A549 (cell line): ENCODE measurements at regions not wholly inside any gene's neighbourhood (a gene's known extent, or its start where the extent isn't known, plus 50 kb on each side); places are given as distances from the start of the nearest gene placed in this dataset.

ENCODE experiments used
- ATAC-seq, 2 experiments: fragments of 200-7000 bp in 1 of 2; fragments of >200 bp in 1 of 2; cut with Nextera tagmentation in 1 of 2; cut with Tn5 transposase in 1 of 2; 3 replicates each; pipeline versions ENCODE4 v1.8.0 to v1.9.1; 2018 to 2020; ENCODE audit warnings: mild to moderate bottlenecking in 1 of 2, moderate library complexity in 1 of 2
- CTCF ChIA-PET: fragments of 300-600 bp; sonication (Branson Sonifier 250); formaldehyde crosslinking; extraction: SDS; loops from one replicate; lab custom pipeline; 2021; ENCODE audit warnings: antibody characterized with exemption, inconsistent platforms; lab: Yijun Ruan, JAX
- POLR2A ChIA-PET: fragments of 350-600 bp; formaldehyde crosslinking; extraction: SDS; loops from one replicate; lab custom pipeline; 2021; ENCODE audit warnings: antibody characterized with exemption, inconsistent platforms; lab: Yijun Ruan, JAX
- DNase-seq, 2 experiments: peaks; one replicate each; pipeline versions ENCODE4 v3.0.0 to v3.0.0-alpha.2; 2011 to 2016; ENCODE audit warnings: low read depth in 1 of 2, low spot score in 1 of 2
- FAIRE-seq: peaks from 2 replicates; lab custom pipeline; 2011; peaks lifted over from hg19 to GRCh38; lab: Jason Lieb, UNC
- H3K27ac ChIP-seq, 2 experiments: fragments of >200 bp; sonication (Bioruptor Twin); formaldehyde crosslinking; 3 replicates each; pipeline ENCODE4 v1.5.1; 2016 to 2017
- H3K4me1 ChIP-seq: fragments of >200 bp; sonication (Bioruptor Twin); formaldehyde crosslinking; 3 replicates; pipeline ENCODE4 v1.6.1; 2016
- H3K4me2 ChIP-seq: fragments of >200 bp; sonication (Bioruptor Twin); formaldehyde crosslinking; 3 replicates; pipeline ENCODE4 v1.6.1; 2016
- H3K4me3 ChIP-seq: fragments of >200 bp; sonication (Bioruptor Twin); formaldehyde crosslinking; 3 replicates; pipeline ENCODE4 v1.5.1; 2016
- H3K9me3 ChIP-seq: fragments of >200 bp; sonication (Bioruptor Twin); formaldehyde crosslinking; 3 replicates; pipeline ENCODE4 v1.6.1; 2016
- BHLHE40 ChIP-seq: IDR thresholded peaks from 2 replicates; pipeline ENCODE4 v1.6.1; 2012; ENCODE audit warnings: low read depth, low read length, inconsistent platforms
- CHD2 ChIP-seq: fragments of 150-350 bp; IDR thresholded peaks from 2 replicates; pipeline ENCODE4 v1.6.1; 2014; ENCODE audit warnings: low read length; ENCODE audit not compliant: partially characterized antibody
- EHMT2 ChIP-seq: fragments of 200-600 bp; sonication (generic); IDR thresholded peaks from 2 replicates; pipeline ENCODE4 v1.6.1; 2016; ENCODE audit warnings: antibody characterized with exemption, low read depth, mild to moderate bottlenecking, moderate library complexity
- EP300 ChIP-seq, 2 experiments: fragments of >200 bp; sonication (Bioruptor Twin); formaldehyde crosslinking; IDR thresholded peaks; 2 replicates in 1 of 2; 3 replicates in 1 of 2; pipeline ENCODE4 v1.6.1; 2016 to 2017
- ESRRA ChIP-seq: fragments of 150-350 bp; IDR thresholded peaks from 2 replicates; pipeline ENCODE4 v1.6.1; 2014; ENCODE audit warnings: mild to moderate bottlenecking, low read length, borderline replicate concordance
- FOSB ChIP-seq: fragments of 250-450 bp; sonication (Bioruptor Pico); IDR thresholded peaks from 2 replicates; pipeline ENCODE4 v1.5.0; 2020; ENCODE audit warnings: mild to moderate bottlenecking, moderate library complexity
- FOSL2 ChIP-seq, 2 experiments: fragments of 450-650 bp in 1 of 2; fragments of >200 bp in 1 of 2; sonication (Bioruptor Twin) in 1 of 2; formaldehyde crosslinking; IDR thresholded peaks; 2 replicates each; pipeline versions ENCODE4 v1.5.0 to v1.6.1; 2016 to 2020; ENCODE audit warnings: mild to moderate bottlenecking in 1 of 2, moderate library complexity in 1 of 2
- FOXS1 ChIP-seq: fragments of 250-450 bp; sonication (Bioruptor Pico); IDR thresholded peaks from 2 replicates; pipeline ENCODE4 v1.5.0; 2020; ENCODE audit warnings: mild to moderate bottlenecking, moderate library complexity
- HES2 ChIP-seq: fragments of >200 bp; sonication (Bioruptor Twin); formaldehyde crosslinking; IDR thresholded peaks from 2 replicates; pipeline ENCODE4 v1.6.1; 2016
- HEYL ChIP-seq: fragments of 250-450 bp; sonication (Bioruptor Pico); IDR thresholded peaks from 2 replicates; pipeline ENCODE4 v1.8.0; 2021; ENCODE audit warnings: mild to moderate bottlenecking, moderate library complexity
- HOXB13 ChIP-seq: fragments of 250-450 bp; sonication (Bioruptor Pico); IDR thresholded peaks from 2 replicates; pipeline ENCODE4 v1.5.0; 2020; ENCODE audit warnings: low read depth, mild to moderate bottlenecking, moderate library complexity
- JUNB ChIP-seq: fragments of >200 bp; sonication (Bioruptor Twin); formaldehyde crosslinking; IDR thresholded peaks from 2 replicates; pipeline ENCODE4 v1.6.1; 2016
- KDM5A ChIP-seq: fragments of 200-600 bp; sonication (generic); IDR thresholded peaks from 2 replicates; pipeline ENCODE4 v1.6.1; 2016; ENCODE audit warnings: antibody characterized with exemption, mild to moderate bottlenecking
- MAFK ChIP-seq: fragments of 450-650 bp; IDR thresholded peaks from 2 replicates; pipeline ENCODE4 v1.6.1; 2014; ENCODE audit not compliant: partially characterized antibody
- MAZ ChIP-seq: fragments of 150-350 bp; IDR thresholded peaks from 2 replicates; pipeline ENCODE4 v1.6.1; 2014; ENCODE audit warnings: antibody characterized with exemption, low read depth, low read length, borderline replicate concordance
- RARB ChIP-seq: fragments of 250-450 bp; sonication (Bioruptor Pico); IDR thresholded peaks from 2 replicates; pipeline ENCODE4 v1.8.0; 2021; ENCODE audit warnings: mild to moderate bottlenecking, moderate library complexity
- RCOR1 ChIP-seq: fragments of 150-350 bp; IDR thresholded peaks from 2 replicates; pipeline ENCODE4 v1.6.1; 2014; ENCODE audit warnings: antibody characterized with exemption, low read length, low read depth
- RFX5 ChIP-seq: fragments of 450-650 bp; IDR thresholded peaks from 2 replicates; pipeline ENCODE4 v1.7.1; 2014; ENCODE audit warnings: antibody characterized with exemption, mild to moderate bottlenecking, moderate library complexity
- SMC3 ChIP-seq: fragments of >200 bp; sonication (Bioruptor Twin); formaldehyde crosslinking; IDR thresholded peaks from 3 replicates; pipeline ENCODE4 v1.6.1; 2018; ENCODE audit warnings: inconsistent platforms
- SREBF2 ChIP-seq: fragments of 450-650 bp; IDR thresholded peaks from 2 replicates; pipeline ENCODE4 v1.6.1; 2014; ENCODE audit warnings: mild to moderate bottlenecking, moderate library complexity
- TFCP2L1 ChIP-seq: fragments of 250-450 bp; sonication (Bioruptor Pico); IDR thresholded peaks from 2 replicates; pipeline ENCODE4 v1.5.0; 2021; ENCODE audit warnings: mild to moderate bottlenecking
- TP53 ChIP-seq: fragments of 250-450 bp; sonication (Bioruptor Pico); IDR thresholded peaks from 2 replicates; pipeline ENCODE4 v1.5.0; 2021; ENCODE audit warnings: mild to moderate bottlenecking, moderate library complexity
- ZNF302 ChIP-seq: fragments of 250-450 bp; sonication (Bioruptor Pico); IDR thresholded peaks from 2 replicates; pipeline ENCODE4 v1.9.0; 2021; ENCODE audit warnings: inconsistent platforms, mild to moderate bottlenecking, moderate library complexity
- WGBS: methylation state at CpG from one replicate; pipeline ENCODE4 v1.1.6; 2017; ENCODE audit errors: missing lambda C conversion rate; 5-methylcytosine and 5-hydroxymethylcytosine counted together
- TF ChIP-seq, protein P1 (sequence below): fragments of 200-600 bp; sonication (generic); IDR thresholded peaks from 2 replicates; pipeline ENCODE4 v1.6.1; 2016; ENCODE audit warnings: antibody characterized with exemption, mild to moderate bottlenecking, moderate library complexity
- TF ChIP-seq, protein P2 (sequence below): fragments of 250-450 bp; sonication (Bioruptor Pico); IDR thresholded peaks from 2 replicates; pipeline ENCODE4 v1.5.0; 2020; ENCODE audit warnings: low read depth, mild to moderate bottlenecking, moderate library complexity
- TF ChIP-seq, protein P3 (sequence below): fragments of 450-650 bp; IDR thresholded peaks from 2 replicates; pipeline ENCODE4 v1.6.1; 2014; ENCODE audit warnings: antibody characterized with exemption
- TF ChIP-seq, protein P4 (sequence below): fragments of >200 bp; sonication (Bioruptor Twin); formaldehyde crosslinking; IDR thresholded peaks from 3 replicates; pipeline ENCODE4 v1.6.1; 2016

- CTCF ChIA-PET, result no interaction called here
- FAIRE-seq, result no peak
- no peak for ATAC-seq
These were observed 141.1 kb upstream of the ETV3 start for GRCh38 chr1:157279138-157279801.

GRCh38 chr1:157278383-157279137 lies 140.4 kb upstream of the ETV3 start:
- Histone ChIP-seq H3K27ac (no peak overlapping the region), H3K4me3 (no peak overlapping the region), H3K4me2 (no peak overlapping the region), H3K4me1 (0 out of 3 replicates have a peak, but pooled peaks cover 4% of the 10 kb centered on the region), H3K9me3 (no peaks in the 10 kb centered on the region)
- TF ChIP-seq EP300 (IDR thresholded peaks at IDR 0.05) (no peak), RCOR1 (no peak), RARB (no peak), TFCP2L1 (CRISPR knock-in tag) (no peak), CHD2 (no peak), ESRRA (no peak), BHLHE40 (no peak), KDM5A (no peak), FOXS1 (CRISPR knock-in tag) (no peak), HOXB13 (CRISPR knock-in tag) (no peak), FOSL2 (IDR thresholded peaks at IDR 0.05) (no peak), FOSL2 (CRISPR knock-in tag; IDR thresholded peaks at IDR 0.05) (no peak), HEYL (CRISPR knock-in tag) (no peak), RFX5 (no peak)
- 62% methylated on average over 28 of the region's 28 CpGs for WGBS
- DNase-seq (no peak), FAIRE-seq (no peak), ATAC-seq (no peak)
- ChIA-PET POLR2A (no interaction called here), CTCF (no interaction called here)

More at GRCh38 chr1:157279138-157279801, 141.1 kb upstream of the ETV3 start:
- POLR2A ChIA-PET, result no interaction called here
- DNase-seq, result no peak
- no peak overlapping the region for H3K4me3 ChIP-seq
- H3K4me2 ChIP-seq, result no peak overlapping the region
- 0 out of 3 replicates have a peak, but pooled peaks cover 4% of the 10 kb centered on the region for H3K4me1 ChIP-seq
- H3K27ac ChIP-seq, result no peak overlapping the region
- H3K9me3 ChIP-seq, result no peaks in the 10 kb centered on the region
- WGBS, result 60% methylated on average over 23 of the region's 23 CpGs
- TF ChIP-seq SREBF2, result no peak
- TF ChIP-seq MAFK, result no peak
- TF ChIP-seq HES2, result no peak
- TF ChIP-seq, protein P1, sequence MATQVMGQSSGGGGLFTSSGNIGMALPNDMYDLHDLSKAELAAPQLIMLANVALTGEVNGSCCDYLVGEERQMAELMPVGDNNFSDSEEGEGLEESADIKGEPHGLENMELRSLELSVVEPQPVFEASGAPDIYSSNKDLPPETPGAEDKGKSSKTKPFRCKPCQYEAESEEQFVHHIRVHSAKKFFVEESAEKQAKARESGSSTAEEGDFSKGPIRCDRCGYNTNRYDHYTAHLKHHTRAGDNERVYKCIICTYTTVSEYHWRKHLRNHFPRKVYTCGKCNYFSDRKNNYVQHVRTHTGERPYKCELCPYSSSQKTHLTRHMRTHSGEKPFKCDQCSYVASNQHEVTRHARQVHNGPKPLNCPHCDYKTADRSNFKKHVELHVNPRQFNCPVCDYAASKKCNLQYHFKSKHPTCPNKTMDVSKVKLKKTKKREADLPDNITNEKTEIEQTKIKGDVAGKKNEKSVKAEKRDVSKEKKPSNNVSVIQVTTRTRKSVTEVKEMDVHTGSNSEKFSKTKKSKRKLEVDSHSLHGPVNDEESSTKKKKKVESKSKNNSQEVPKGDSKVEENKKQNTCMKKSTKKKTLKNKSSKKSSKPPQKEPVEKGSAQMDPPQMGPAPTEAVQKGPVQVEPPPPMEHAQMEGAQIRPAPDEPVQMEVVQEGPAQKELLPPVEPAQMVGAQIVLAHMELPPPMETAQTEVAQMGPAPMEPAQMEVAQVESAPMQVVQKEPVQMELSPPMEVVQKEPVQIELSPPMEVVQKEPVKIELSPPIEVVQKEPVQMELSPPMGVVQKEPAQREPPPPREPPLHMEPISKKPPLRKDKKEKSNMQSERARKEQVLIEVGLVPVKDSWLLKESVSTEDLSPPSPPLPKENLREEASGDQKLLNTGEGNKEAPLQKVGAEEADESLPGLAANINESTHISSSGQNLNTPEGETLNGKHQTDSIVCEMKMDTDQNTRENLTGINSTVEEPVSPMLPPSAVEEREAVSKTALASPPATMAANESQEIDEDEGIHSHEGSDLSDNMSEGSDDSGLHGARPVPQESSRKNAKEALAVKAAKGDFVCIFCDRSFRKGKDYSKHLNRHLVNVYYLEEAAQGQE, result no peak
- TF ChIP-seq, protein P2, sequence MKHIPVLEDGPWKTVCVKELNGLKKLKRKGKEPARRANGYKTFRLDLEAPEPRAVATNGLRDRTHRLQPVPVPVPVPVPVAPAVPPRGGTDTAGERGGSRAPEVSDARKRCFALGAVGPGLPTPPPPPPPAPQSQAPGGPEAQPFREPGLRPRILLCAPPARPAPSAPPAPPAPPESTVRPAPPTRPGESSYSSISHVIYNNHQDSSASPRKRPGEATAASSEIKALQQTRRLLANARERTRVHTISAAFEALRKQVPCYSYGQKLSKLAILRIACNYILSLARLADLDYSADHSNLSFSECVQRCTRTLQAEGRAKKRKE (CRISPR knock-in tag), result no peak
- TF ChIP-seq FOSB (CRISPR knock-in tag), result no peak
- TF ChIP-seq, protein P3, sequence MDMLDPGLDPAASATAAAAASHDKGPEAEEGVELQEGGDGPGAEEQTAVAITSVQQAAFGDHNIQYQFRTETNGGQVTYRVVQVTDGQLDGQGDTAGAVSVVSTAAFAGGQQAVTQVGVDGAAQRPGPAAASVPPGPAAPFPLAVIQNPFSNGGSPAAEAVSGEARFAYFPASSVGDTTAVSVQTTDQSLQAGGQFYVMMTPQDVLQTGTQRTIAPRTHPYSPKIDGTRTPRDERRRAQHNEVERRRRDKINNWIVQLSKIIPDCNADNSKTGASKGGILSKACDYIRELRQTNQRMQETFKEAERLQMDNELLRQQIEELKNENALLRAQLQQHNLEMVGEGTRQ, result no peak
- TF ChIP-seq KDM5A, result no peak
- TF ChIP-seq TP53 (CRISPR knock-in tag), result no peak
- TF ChIP-seq CHD2, result no peak
- TF ChIP-seq RARB, result no peak
- TF ChIP-seq SMC3, result no peak
- TF ChIP-seq JUNB, result no peak
- no peak for TF ChIP-seq EP300 (IDR thresholded peaks at IDR 0.05)
- TF ChIP-seq, protein P4, sequence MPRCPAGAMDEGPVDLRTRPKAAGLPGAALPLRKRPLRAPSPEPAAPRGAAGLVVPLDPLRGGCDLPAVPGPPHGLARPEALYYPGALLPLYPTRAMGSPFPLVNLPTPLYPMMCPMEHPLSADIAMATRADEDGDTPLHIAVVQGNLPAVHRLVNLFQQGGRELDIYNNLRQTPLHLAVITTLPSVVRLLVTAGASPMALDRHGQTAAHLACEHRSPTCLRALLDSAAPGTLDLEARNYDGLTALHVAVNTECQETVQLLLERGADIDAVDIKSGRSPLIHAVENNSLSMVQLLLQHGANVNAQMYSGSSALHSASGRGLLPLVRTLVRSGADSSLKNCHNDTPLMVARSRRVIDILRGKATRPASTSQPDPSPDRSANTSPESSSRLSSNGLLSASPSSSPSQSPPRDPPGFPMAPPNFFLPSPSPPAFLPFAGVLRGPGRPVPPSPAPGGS, result no peak
- TF ChIP-seq ZNF302 (CRISPR knock-in tag), result no peak
- TF ChIP-seq MAZ, result no peak
- no peak for TF ChIP-seq EHMT2
